PC-3 (cell line): ENCODE measurements at regions not wholly inside any gene's neighbourhood (a gene's known extent, or its start where the extent isn't known, plus 50 kb on each side); places are given as distances from the start of the nearest gene placed in this dataset.

Experiments
- ATAC-seq: fragments of 200-7000 bp; cut with Tn5 transposase; 2 replicates; pipeline ENCODE4 v1.9.1; 2020; ENCODE audit warnings: mild to moderate bottlenecking, moderate library complexity
- BruUV-seq: library from RNA; stranded (reverse); fragments of 400-500 nt; replicated peaks from 2 replicates; lab custom pipeline; 2021; lab: Mats Ljungman, UMichigan
- CTCF ChIA-PET: fragments of 300-600 bp; sonication (Branson Sonifier 250); formaldehyde crosslinking; loops from one replicate; lab custom pipeline; 2022; ENCODE audit warnings: antibody characterized with exemption; lab: Charles Lee
- POLR2A ChIA-PET: fragments of 300-600 bp; sonication (Branson Sonifier 250); formaldehyde crosslinking; loops from one replicate; lab custom pipeline; 2022; ENCODE audit warnings: antibody characterized with exemption; ENCODE audit not compliant: unreplicated experiment; lab: Charles Lee
- DNase-seq: peaks from one replicate; pipeline ENCODE4 v3.0.0-alpha.2; 2015
- H2AFZ ChIP-seq: fragments of 300-600 bp; sonication (generic); 2 replicates; pipeline ENCODE4 v1.6.0; 2016; ENCODE audit warnings: antibody characterized with exemption, low read length
- H3F3A ChIP-seq: fragments of 300-600 bp; sonication (generic); one replicate; pipeline ENCODE4 v1.6.0; 2017; ENCODE audit warnings: antibody characterized with exemption, low read length, control low read depth, mild to moderate bottlenecking; ENCODE audit not compliant: unreplicated experiment
- H3K27ac ChIP-seq: fragments of 300-600 bp; sonication (generic); 2 replicates; pipeline ENCODE4 v1.5.1; 2016; ENCODE audit warnings: mild to moderate bottlenecking, low read length
- H3K27me3 ChIP-seq: fragments of 300-600 bp; sonication (generic); 2 replicates; pipeline ENCODE4 v1.6.1; 2016; ENCODE audit warnings: low read length, mixed read lengths
- H3K36me3 ChIP-seq: fragments of 300-600 bp; sonication (generic); 2 replicates; pipeline ENCODE4 v1.6.1; 2016; ENCODE audit warnings: low read depth, mixed run types, low read length, mixed read lengths
- H3K4me1 ChIP-seq: fragments of 300-600 bp; sonication (generic); 2 replicates; pipeline ENCODE4 v1.5.1; 2016; ENCODE audit warnings: low read length; ENCODE audit not compliant: insufficient read depth
- H3K4me2 ChIP-seq: fragments of 300-600 bp; sonication (generic); 2 replicates; pipeline ENCODE4 v1.6.0; 2016; ENCODE audit warnings: low read length
- H3K4me3 ChIP-seq: fragments of 300-600 bp; sonication (generic); 2 replicates; pipeline ENCODE4 v1.5.1; 2016; ENCODE audit warnings: mild to moderate bottlenecking, low read length, mixed read lengths
- H3K79me2 ChIP-seq: fragments of 300-600 bp; sonication (generic); 2 replicates; pipeline ENCODE4 v1.6.1; 2017; ENCODE audit warnings: low read length, mixed read lengths
- H3K9ac ChIP-seq: fragments of 300-600 bp; sonication (generic); 2 replicates; pipeline ENCODE4 v1.6.0; 2016; ENCODE audit warnings: mild to moderate bottlenecking, low read length
- H3K9me2 ChIP-seq: fragments of 300-600 bp; sonication (generic); replicated peaks from 2 replicates; pipeline ENCODE4 v1.6.1; 2016; ENCODE audit warnings: mixed run types, low read length, mixed read lengths
- H3K9me3 ChIP-seq: fragments of 300-600 bp; sonication (generic); 2 replicates; pipeline ENCODE4 v1.6.1; 2016; ENCODE audit warnings: low read length, mixed read lengths
- H4K20me1 ChIP-seq: fragments of 300-600 bp; sonication (generic); 2 replicates; pipeline ENCODE4 v1.6.1; 2016; ENCODE audit warnings: low read length, mixed read lengths
- CTCF ChIP-seq: fragments of 300-600 bp; sonication (generic); conservative IDR thresholded peaks from 2 replicates; pipeline ENCODE4 v1.5.1; 2017; ENCODE audit warnings: antibody characterized with exemption, low read depth, mild to moderate bottlenecking, low read length
- EZH2 ChIP-seq: fragments of 300-600 bp; sonication (generic); IDR thresholded peaks from one replicate; pipeline ENCODE4 v1.6.1; 2017; ENCODE audit warnings: antibody characterized with exemption, mild to moderate bottlenecking, low read length; ENCODE audit not compliant: unreplicated experiment
- EZH2phosphoT487 ChIP-seq: fragments of 300-600 bp; sonication (generic); IDR thresholded peaks from 2 replicates; pipeline ENCODE4 v1.6.1; 2018; ENCODE audit warnings: mild to moderate bottlenecking, antibody characterized with exemption, low read length, borderline replicate concordance
- intact Hi-C: fragments of 100-400 bp; cut with micrococcal nuclease; formaldehyde crosslinking; loops from 2 replicates; pipeline ENCODE4 v1.9.0; 2023

- H3K4me2 ChIP-seq, result no peak overlapping the region
- no peaks in the 10 kb centered on the region for H3K9me2 ChIP-seq
- TF ChIP-seq EZH2phosphoT487 (no peak), CTCF (no peak), EZH2 (no peak)
- no TSS peak for BruUV-seq
- H3K9me3 ChIP-seq, result no peaks in the 10 kb centered on the region
- no peak overlapping the region for H2AFZ ChIP-seq
- ChIA-PET POLR2A (no interaction called here), CTCF (no interaction called here)
- no peak overlapping the region for H3K27ac ChIP-seq
- ATAC-seq (no peak), DNase-seq (no peak)
- no peaks in the 10 kb centered on the region for H3F3A ChIP-seq
- no peaks in the 10 kb centered on the region for H4K20me1 ChIP-seq
- H3K9ac ChIP-seq, result no peak overlapping the region
- no peak overlapping the region for H3K4me3 ChIP-seq
- H3K4me1 ChIP-seq, result 0 out of 2 replicates have a peak, but pooled peaks cover 5% of the 10 kb centered on the region
- no peaks in the 10 kb centered on the region for H3K27me3 ChIP-seq
- no peaks in the 10 kb centered on the region for H3K36me3 ChIP-seq
- H3K79me2 ChIP-seq, result no peaks in the 10 kb centered on the region
- intact Hi-C loops, result no loop called here
Measured at GRCh38 chr10:8359467-8359866, 305.0 kb downstream of the GATA3 start.

GRCh38 chr10:8360365-8360764 is 305.9 kb downstream of the GATA3 start:
- no peak for ATAC-seq
- H3K4me2 ChIP-seq, result no peak overlapping the region
- no peak for DNase-seq
- no peaks in the 10 kb centered on the region for H3K36me3 ChIP-seq
- no TSS peak for BruUV-seq
- H3K79me2 ChIP-seq, result no peaks in the 10 kb centered on the region
- H3K9me3 ChIP-seq, result no peaks in the 10 kb centered on the region
- no peaks in the 10 kb centered on the region for H3K9me2 ChIP-seq
- H3F3A ChIP-seq, result no peaks in the 10 kb centered on the region
- no peak overlapping the region for H3K4me3 ChIP-seq
- POLR2A ChIA-PET, result no interaction called here
- CTCF ChIA-PET, result no interaction called here
- no peak for TF ChIP-seq EZH2
- no peak overlapping the region for H3K27ac ChIP-seq
- peaks cover 7% of the 10 kb centered on the region for H3K4me1 ChIP-seq
- no peaks in the 10 kb centered on the region for H3K27me3 ChIP-seq
- no peak overlapping the region for H2AFZ ChIP-seq
- intact Hi-C loops, result loop anchor here (10.0 kb wide), 1 partner anchor 306 kb away; the partner anchor contains the start of gene GATA3
- H4K20me1 ChIP-seq, result no peaks in the 10 kb centered on the region
- no peak overlapping the region for H3K9ac ChIP-seq

- H3K4me2 ChIP-seq, result no peak overlapping the region
- H3K9ac ChIP-seq, result no peak overlapping the region
- H3K36me3 ChIP-seq, result no peaks in the 10 kb centered on the region
- ATAC-seq, result no peak
- DNase-seq, result peak; percentile 14
- no TSS peak for BruUV-seq
- no peaks in the 10 kb centered on the region for H3K9me2 ChIP-seq
- no peak overlapping the region for H3K4me3 ChIP-seq
- TF ChIP-seq EZH2phosphoT487 (no peak), EZH2 (no peak), CTCF (no peak)
- no peaks in the 10 kb centered on the region for H3K79me2 ChIP-seq
- no peak overlapping the region for H2AFZ ChIP-seq
- ChIA-PET POLR2A (no interaction called here), CTCF (no interaction called here)
- peaks cover 11% of the 10 kb centered on the region for H3K4me1 ChIP-seq
- H3K27ac ChIP-seq, result no peak overlapping the region
- no peaks in the 10 kb centered on the region for H3K9me3 ChIP-seq
- no peaks in the 10 kb centered on the region for H3F3A ChIP-seq
- intact Hi-C loops, result loop anchor here (10.0 kb wide), 1 partner anchor 306 kb away; the partner anchor contains the start of gene GATA3
- H4K20me1 ChIP-seq, result no peaks in the 10 kb centered on the region
- no peaks in the 10 kb centered on the region for H3K27me3 ChIP-seq
Measured at GRCh38 chr10:8360814-8361509, 306.5 kb downstream of the GATA3 start.
